IMR-90 (cell line): ENCODE measurements at regions not wholly inside any gene's neighbourhood (a gene's known extent, or its start where the extent isn't known, plus 50 kb on each side); places are given as distances from the start of the nearest gene placed in this dataset.

Experiments
- BHLHE40 ChIP-seq: fragments of 150-350 bp; IDR thresholded peaks from 2 replicates; pipeline ENCODE4 v1.6.1; 2016; ENCODE audit warnings: mild to moderate bottlenecking, low read depth, low read length
- CHD1 ChIP-seq: IDR thresholded peaks from 2 replicates; pipeline ENCODE4 v1.6.1; 2012; ENCODE audit warnings: low read depth, low read length, improper control_type of control experiment
- MAZ ChIP-seq: IDR thresholded peaks from 2 replicates; pipeline ENCODE4 v1.6.1; 2012; ENCODE audit warnings: low read depth, mild to moderate bottlenecking, low read length, improper control_type of control experiment, moderate library complexity, borderline replicate concordance
- POLR2A ChIP-seq: IDR thresholded peaks from 2 replicates; pipeline ENCODE4 v1.6.1; 2012; ENCODE audit warnings: mild to moderate bottlenecking, low read depth, low read length
- RAD21 ChIP-seq: IDR thresholded peaks from 2 replicates; pipeline ENCODE4 v1.6.1; 2012; ENCODE audit warnings: low read length, improper control_type of control experiment
- RCOR1 ChIP-seq: IDR thresholded peaks from 2 replicates; pipeline ENCODE4 v1.6.1; 2012; ENCODE audit warnings: mild to moderate bottlenecking, low read length, improper control_type of control experiment; ENCODE audit not compliant: insufficient replicate concordance
- SMC3 ChIP-seq: fragments of 150-350 bp; IDR thresholded peaks from 2 replicates; pipeline ENCODE4 v1.6.1; 2016; ENCODE audit warnings: low read depth, mild to moderate bottlenecking, antibody characterized with exemption, low read length, moderate library complexity
- TF ChIP-seq, protein P1 (sequence below): conservative IDR thresholded peaks from 2 replicates; pipeline ENCODE4 v1.5.1; 2012; ENCODE audit warnings: mild to moderate bottlenecking, low read depth, low read length, improper control_type of control experiment
- TF ChIP-seq, protein P2 (sequence below): fragments of 150-350 bp; IDR thresholded peaks from 2 replicates; pipeline ENCODE4 v1.6.1; 2016; ENCODE audit warnings: low read depth, mild to moderate bottlenecking, low read length, moderate library complexity, borderline replicate concordance

DNA sequence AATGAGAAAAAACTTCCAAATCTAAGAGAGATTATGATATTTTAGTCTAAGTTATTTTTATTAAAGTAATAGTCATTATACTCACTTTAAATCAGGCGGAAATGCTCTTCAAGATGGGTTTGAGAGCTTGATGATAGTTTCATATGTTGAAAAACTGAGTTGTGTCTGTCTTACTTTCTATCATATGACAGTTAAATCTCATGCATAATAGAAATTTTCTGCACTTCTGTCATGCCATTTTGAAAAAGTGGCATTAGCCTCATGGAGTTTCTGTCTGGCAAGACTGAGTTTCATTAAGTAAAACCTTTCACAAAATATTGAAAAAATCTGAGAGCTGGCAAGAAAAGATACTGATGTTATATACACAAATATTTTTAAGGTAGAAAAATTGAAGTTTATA, 511.8 kb downstream of the EPHA3 start:
- TF ChIP-seq, protein P1, sequence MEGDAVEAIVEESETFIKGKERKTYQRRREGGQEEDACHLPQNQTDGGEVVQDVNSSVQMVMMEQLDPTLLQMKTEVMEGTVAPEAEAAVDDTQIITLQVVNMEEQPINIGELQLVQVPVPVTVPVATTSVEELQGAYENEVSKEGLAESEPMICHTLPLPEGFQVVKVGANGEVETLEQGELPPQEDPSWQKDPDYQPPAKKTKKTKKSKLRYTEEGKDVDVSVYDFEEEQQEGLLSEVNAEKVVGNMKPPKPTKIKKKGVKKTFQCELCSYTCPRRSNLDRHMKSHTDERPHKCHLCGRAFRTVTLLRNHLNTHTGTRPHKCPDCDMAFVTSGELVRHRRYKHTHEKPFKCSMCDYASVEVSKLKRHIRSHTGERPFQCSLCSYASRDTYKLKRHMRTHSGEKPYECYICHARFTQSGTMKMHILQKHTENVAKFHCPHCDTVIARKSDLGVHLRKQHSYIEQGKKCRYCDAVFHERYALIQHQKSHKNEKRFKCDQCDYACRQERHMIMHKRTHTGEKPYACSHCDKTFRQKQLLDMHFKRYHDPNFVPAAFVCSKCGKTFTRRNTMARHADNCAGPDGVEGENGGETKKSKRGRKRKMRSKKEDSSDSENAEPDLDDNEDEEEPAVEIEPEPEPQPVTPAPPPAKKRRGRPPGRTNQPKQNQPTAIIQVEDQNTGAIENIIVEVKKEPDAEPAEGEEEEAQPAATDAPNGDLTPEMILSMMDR, result no peak
- TF ChIP-seq RCOR1, result no peak
- TF ChIP-seq POLR2A, result no peak
- no peak for TF ChIP-seq SMC3
- TF ChIP-seq, protein P2, sequence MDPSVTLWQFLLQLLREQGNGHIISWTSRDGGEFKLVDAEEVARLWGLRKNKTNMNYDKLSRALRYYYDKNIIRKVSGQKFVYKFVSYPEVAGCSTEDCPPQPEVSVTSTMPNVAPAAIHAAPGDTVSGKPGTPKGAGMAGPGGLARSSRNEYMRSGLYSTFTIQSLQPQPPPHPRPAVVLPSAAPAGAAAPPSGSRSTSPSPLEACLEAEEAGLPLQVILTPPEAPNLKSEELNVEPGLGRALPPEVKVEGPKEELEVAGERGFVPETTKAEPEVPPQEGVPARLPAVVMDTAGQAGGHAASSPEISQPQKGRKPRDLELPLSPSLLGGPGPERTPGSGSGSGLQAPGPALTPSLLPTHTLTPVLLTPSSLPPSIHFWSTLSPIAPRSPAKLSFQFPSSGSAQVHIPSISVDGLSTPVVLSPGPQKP, result no peak
- TF ChIP-seq MAZ, result no peak
- TF ChIP-seq RAD21, result no peak
- TF ChIP-seq CHD1, result no peak
- TF ChIP-seq BHLHE40, result no peak
